CD4-positive, alpha-beta T cell treated with Interleukin-17A for 1 hour (primary cell): ENCODE measurements at regions not wholly inside any gene's neighbourhood (a gene's known extent, or its start where the extent isn't known, plus 50 kb on each side); places are given as distances from the start of the nearest gene placed in this dataset.
"Not testable (repeated sequence)": the region's sequence is repeated elsewhere in the genome, so short reads cannot be mapped to it uniquely, and the experiment has no call there.

Experiments used
- DNase-seq: peaks from one replicate; pipeline ENCODE4 v3.0.0-alpha.2; 2020

GRCh38 chr1:147062956-147063355, 109.3 kb downstream of the PRKAB2 start:
- no peak for DNase-seq

DNA sequence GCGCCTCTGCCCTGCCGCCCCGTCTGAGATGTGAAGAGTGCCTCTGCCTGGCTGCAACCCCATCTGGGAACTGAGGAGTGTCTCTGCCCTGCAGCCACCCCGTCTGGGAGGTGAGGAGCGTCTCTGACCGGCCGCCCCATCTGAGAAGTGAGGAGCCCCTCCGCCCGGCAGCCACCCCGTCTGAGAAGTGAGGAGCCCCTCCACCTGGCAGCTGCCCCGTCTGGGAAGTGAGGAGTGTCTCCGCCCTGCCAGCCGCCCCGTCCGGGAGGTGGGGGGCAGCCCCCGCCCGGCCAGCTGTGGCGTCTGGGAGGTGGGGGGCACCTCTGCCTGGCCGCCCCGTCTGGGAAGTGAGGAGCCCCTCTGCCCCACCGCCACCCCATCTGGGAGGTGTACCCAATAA, 110.4 kb downstream of the PRKAB2 start:
- not testable (repeated sequence) for DNase-seq

DNA sequence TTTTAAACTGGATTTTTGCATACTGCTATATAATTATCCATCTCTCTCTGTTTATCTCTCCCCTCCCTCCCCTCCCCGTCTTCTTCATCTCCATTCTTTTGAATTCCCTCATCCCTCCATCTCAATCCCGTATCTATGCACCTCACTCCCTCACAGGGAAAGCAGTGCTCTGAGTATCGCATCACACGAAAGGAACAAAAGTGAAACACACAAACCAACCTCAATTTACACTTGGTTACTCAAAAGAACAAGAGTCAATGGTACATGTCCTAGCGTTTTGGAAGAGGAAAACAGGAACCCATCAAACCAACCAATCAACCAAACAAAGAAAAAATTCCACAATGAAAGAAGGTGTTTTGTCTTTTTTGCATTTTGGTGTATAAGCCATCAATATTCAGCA, 115.1 kb downstream of the NBPF12 start:
- no peak for DNase-seq

DNA sequence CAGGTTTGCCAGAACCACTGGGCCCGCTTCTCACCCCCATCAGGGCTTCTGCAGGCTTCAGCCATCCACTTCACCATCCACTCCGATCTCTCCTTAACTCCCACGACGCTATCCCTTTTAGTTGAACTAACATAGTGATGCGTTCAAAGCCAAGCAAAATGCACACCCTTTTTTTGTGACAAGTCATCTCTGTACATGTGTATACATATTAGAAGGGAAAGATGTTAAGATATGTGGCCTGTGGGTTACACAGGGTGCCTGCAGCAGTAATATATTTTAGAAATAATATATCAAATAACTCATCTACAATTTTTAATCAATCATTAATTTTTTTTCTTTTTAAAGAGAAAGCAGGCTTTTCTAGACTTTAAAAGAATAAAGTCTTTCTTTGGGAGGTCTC, 114.6 kb downstream of the NBPF12 start:
- no peak for DNase-seq

GRCh38 chr1:147052143-147052542, 114.0 kb downstream of the NBPF12 start:
- no peak for DNase-seq

GRCh38 chr1:147051136-147051535, 113.0 kb downstream of the NBPF12 start:
- no peak for DNase-seq

GRCh38 chr1:147050654-147051053, 112.5 kb downstream of the NBPF12 start:
- no peak for DNase-seq

DNA sequence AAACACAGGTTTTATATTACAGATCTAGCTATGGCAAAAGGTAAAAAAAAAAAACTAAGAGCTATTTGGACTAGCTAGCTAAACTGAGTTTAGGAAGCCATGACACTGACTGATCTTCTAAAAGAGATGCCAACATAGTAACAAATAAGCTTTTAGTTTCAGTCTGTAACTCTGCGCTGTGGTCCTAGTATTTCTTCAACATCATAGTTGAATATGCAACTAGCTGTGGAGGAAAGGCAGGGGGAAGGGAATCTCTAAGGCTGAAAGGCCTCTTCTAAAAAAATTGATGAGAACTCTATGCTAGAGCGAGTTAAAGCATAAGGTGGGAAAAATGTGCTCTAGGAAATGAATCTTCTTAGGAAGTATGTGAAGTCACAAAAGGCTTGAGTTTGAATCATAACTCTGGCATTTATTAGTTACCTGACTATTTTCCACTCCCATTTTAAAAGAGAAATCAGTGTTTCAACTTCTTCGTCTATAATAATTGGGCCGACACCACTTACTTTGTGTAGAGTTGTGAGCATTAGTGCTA, 108.8 kb downstream of the NBPF12 start:
- DNase-seq = not testable (repeated sequence)

DNA sequence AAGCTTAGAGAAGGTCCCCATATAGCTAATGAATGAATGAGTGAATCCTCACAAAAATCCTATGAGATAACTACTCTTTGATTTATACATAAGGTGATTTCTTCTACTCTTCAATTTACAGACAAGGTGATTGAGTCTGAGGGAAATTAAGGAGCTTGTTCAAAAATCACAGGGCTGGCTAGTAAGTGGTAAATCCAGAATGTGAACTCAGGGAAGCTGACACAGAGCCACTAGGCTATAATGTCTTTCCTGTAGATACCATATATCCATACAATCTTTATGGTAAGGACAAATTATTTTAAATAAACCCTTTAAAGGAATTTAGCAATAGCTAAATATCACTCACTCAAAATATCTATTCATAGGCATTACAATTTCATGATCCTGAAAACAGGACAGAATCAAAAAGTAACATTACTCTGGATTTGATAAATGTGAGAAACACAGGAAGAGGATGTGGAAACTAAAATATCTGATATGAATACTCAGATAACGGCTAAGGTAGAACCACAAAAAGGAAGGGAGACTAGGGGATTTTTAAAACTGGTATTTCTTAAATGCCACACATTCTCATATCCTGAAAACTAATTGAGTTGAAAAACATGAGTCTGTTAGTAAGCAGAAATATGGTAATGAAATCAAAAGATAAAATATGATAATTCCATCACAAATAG, 108.2 kb downstream of the NBPF12 start:
- DNase-seq = peak; percentile 37
